Ishikawa (cell line): ENCODE measurements at regions not wholly inside any gene's neighbourhood (a gene's known extent, or its start where the extent isn't known, plus 50 kb on each side); places are given as distances from the start of the nearest gene placed in this dataset.

Source experiments
- CEBPB ChIP-seq: IDR thresholded peaks from 2 replicates; pipeline ENCODE4 v1.6.1; 2012
- CREB1 ChIP-seq: IDR thresholded peaks from 2 replicates; pipeline ENCODE4 v1.6.1; 2012; ENCODE audit warnings: low read depth
- EGR1 ChIP-seq: IDR thresholded peaks from 2 replicates; pipeline ENCODE4 v1.6.1; 2012
- EP300 ChIP-seq: IDR thresholded peaks from 2 replicates; pipeline ENCODE4 v1.6.1; 2012; ENCODE audit warnings: borderline replicate concordance
- FOXM1 ChIP-seq: IDR thresholded peaks from 2 replicates; pipeline ENCODE4 v1.6.1; 2012; ENCODE audit warnings: low read depth, borderline replicate concordance
- NFIC ChIP-seq: IDR thresholded peaks from 2 replicates; pipeline ENCODE4 v1.6.1; 2012
- RAD21 ChIP-seq: IDR thresholded peaks from 2 replicates; pipeline ENCODE4 v1.6.1; 2012; ENCODE audit warnings: low read depth
- REST ChIP-seq: IDR thresholded peaks from 2 replicates; pipeline ENCODE4 v1.6.1; 2012; ENCODE audit warnings: low read depth, mild to moderate bottlenecking
- TCF12 ChIP-seq: IDR thresholded peaks from 2 replicates; pipeline ENCODE4 v1.6.1; 2012; ENCODE audit warnings: low read depth
- TEAD4 ChIP-seq: IDR thresholded peaks from 2 replicates; pipeline ENCODE4 v1.6.1; 2012
- YY1 ChIP-seq: IDR thresholded peaks from 2 replicates; pipeline ENCODE4 v1.6.1; 2012; ENCODE audit warnings: low read depth
- TF ChIP-seq, protein P1 (sequence below): IDR thresholded peaks from 2 replicates; pipeline ENCODE4 v1.6.1; 2012

GRCh38 chr12:45586486-45586885 is 143.0 kb upstream of the ARID2 start:
- no peak for TF ChIP-seq REST
- TF ChIP-seq CREB1 = no peak
- TF ChIP-seq EGR1 = no peak
- TF ChIP-seq YY1 = no peak
- no peak for TF ChIP-seq NFIC
- TF ChIP-seq EP300 = no peak
- no peak for TF ChIP-seq RAD21
- TF ChIP-seq CEBPB = no peak
- TF ChIP-seq, protein P1, sequence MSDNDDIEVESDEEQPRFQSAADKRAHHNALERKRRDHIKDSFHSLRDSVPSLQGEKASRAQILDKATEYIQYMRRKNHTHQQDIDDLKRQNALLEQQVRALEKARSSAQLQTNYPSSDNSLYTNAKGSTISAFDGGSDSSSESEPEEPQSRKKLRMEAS = no peak
- no peak for TF ChIP-seq TCF12
- TF ChIP-seq TEAD4 = no peak
- TF ChIP-seq FOXM1 = no peak
